Calu3 (cell line): ENCODE measurements at regions not wholly inside any gene's neighbourhood (a gene's known extent, or its start where the extent isn't known, plus 50 kb on each side); places are given as distances from the start of the nearest gene placed in this dataset.

Source experiments
- BruUV-seq: library from RNA; stranded (reverse); fragments of 400-500 nt; replicated peaks from 2 replicates; lab custom pipeline; 2021; lab: Mats Ljungman, UMichigan
- CTCF ChIA-PET: fragments of 300-600 bp; sonication (Branson Sonifier 250); formaldehyde crosslinking; loops from one replicate; lab custom pipeline; 2022; ENCODE audit warnings: antibody characterized with exemption; lab: Charles Lee
- DNase-seq: peaks from one replicate; pipeline ENCODE4 v3.0.0; 2022
- H3K27ac Mint-ChIP-seq: one replicate; pipeline ENCODE4 v1.8.0; 2022; ENCODE audit warnings: mixed read lengths; ENCODE audit not compliant: unreplicated experiment
- H3K27me3 Mint-ChIP-seq: one replicate; pipeline ENCODE4 v1.8.0; 2022; ENCODE audit warnings: mixed read lengths; ENCODE audit not compliant: unreplicated experiment
- H3K36me3 Mint-ChIP-seq: one replicate; pipeline ENCODE4 v1.8.0; 2022; ENCODE audit warnings: mild to moderate bottlenecking, moderate library complexity, mixed read lengths; ENCODE audit not compliant: insufficient read depth, unreplicated experiment
- H3K4me1 Mint-ChIP-seq: one replicate; pipeline ENCODE4 v1.8.0; 2022; ENCODE audit warnings: mild to moderate bottlenecking, low read depth, mixed read lengths; ENCODE audit not compliant: unreplicated experiment
- H3K4me3 Mint-ChIP-seq: one replicate; pipeline ENCODE4 v1.8.0; 2022; ENCODE audit warnings: mild to moderate bottlenecking, low read depth, moderate library complexity, mixed read lengths; ENCODE audit not compliant: unreplicated experiment
- H3K9me3 Mint-ChIP-seq: one replicate; pipeline ENCODE4 v1.8.0; 2022; ENCODE audit warnings: low read depth, mixed read lengths; ENCODE audit not compliant: unreplicated experiment
- intact Hi-C: fragments of 100-400 bp; cut with micrococcal nuclease; formaldehyde crosslinking; loops from one replicate; pipeline ENCODE4 v1.10.0; 2022; ENCODE audit not compliant: unreplicated experiment
- TF ChIP-seq, protein P1 (sequence below): fragments of 200-600 bp; IDR thresholded peaks from one replicate; pipeline ENCODE4 v1.8.0; 2022; ENCODE audit warnings: antibody characterized with exemption; ENCODE audit not compliant: unreplicated experiment

DNA sequence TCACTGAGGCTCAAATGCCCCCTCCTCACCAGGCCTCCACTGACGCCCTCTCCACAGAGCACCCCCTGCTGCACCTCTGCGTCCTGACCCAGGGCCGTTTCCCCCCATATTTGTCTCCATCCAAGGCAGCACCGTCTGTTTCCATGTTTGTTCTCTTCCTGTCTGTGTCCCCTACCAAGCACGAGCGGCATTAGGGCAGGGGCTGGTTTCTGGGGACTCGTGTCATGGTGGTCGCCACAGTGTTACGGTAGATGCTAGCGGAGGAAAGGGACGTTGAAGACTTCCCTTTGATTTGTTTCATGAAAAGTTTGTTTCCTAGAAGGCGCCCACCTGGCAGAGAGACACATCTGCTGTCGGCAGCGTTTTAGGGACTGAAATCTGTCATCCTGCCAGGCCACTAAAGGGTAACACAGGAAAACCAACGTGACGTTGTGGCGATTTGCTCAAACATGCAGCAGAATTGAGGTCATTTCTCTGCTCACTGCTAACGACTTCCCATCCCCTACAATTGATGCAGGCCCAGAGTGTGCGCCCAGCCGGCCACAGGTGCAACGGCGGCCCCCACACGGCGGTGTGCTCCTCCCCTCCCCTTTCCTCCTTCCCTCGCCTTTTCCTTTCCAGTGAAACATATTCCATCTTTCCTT lies 79.3 kb upstream of the IRX4 start:
- no peak overlapping the region for H3K4me3 Mint-ChIP-seq
- intact Hi-C loops: no loop called here
- CTCF ChIA-PET: no interaction called here
- H3K4me1 Mint-ChIP-seq: no peaks in the 10 kb centered on the region
- BruUV-seq: no TSS peak
- no peak for DNase-seq
- TF ChIP-seq, protein P1, sequence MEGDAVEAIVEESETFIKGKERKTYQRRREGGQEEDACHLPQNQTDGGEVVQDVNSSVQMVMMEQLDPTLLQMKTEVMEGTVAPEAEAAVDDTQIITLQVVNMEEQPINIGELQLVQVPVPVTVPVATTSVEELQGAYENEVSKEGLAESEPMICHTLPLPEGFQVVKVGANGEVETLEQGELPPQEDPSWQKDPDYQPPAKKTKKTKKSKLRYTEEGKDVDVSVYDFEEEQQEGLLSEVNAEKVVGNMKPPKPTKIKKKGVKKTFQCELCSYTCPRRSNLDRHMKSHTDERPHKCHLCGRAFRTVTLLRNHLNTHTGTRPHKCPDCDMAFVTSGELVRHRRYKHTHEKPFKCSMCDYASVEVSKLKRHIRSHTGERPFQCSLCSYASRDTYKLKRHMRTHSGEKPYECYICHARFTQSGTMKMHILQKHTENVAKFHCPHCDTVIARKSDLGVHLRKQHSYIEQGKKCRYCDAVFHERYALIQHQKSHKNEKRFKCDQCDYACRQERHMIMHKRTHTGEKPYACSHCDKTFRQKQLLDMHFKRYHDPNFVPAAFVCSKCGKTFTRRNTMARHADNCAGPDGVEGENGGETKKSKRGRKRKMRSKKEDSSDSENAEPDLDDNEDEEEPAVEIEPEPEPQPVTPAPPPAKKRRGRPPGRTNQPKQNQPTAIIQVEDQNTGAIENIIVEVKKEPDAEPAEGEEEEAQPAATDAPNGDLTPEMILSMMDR: no peak
- peaks cover 14% of the 10 kb centered on the region for H3K27me3 Mint-ChIP-seq
- no peaks in the 10 kb centered on the region for H3K36me3 Mint-ChIP-seq
- H3K27ac Mint-ChIP-seq: no peak overlapping the region
- H3K9me3 Mint-ChIP-seq: peaks cover 3% of the 10 kb centered on the region

DNA sequence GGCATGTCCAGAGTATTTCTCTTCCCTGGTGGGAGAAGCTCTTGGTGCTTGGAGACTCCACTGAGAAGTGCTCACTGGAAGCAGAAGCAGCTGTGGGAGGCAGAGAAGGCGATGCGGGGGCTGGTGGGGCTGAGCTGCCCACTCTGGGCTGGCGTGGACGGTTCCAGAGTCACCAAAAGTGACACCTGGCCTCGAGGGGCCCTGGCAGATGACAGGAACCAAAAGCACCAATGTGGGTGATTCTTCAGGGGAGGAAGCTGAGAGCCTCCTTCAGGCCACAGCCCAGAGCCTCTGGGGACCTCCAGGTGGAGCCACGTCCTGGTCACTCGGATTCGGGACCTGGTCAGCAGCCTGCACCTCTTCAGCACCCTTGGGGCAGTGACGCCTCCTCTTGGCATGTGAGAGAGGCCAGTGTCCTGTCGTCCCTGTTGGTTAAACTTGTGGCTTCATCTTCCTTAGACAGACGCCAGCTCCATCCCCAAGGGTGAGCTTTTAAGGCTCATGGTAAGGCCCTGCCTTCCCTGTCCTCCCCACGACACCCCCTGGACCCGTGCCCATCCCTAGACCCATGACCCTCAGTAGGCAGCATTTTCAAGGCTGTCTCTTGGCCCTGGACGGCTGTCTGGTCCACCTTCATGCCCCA lies 78.7 kb upstream of the IRX4 start:
- Mint-ChIP-seq H3K36me3 (no peaks in the 10 kb centered on the region), H3K27me3 (peaks cover 14% of the 10 kb centered on the region), H3K4me3 (no peak overlapping the region), H3K4me1 (no peaks in the 10 kb centered on the region), H3K27ac (no peak overlapping the region), H3K9me3 (peaks cover 3% of the 10 kb centered on the region)
- TF ChIP-seq, protein P1: no peak
- intact Hi-C loops: no loop called here
- CTCF ChIA-PET: interaction anchor here (0.5 kb wide), 1 partner anchor 200 kb away, joined by 3 read pairs; no protein-coding TSS in a partner anchor
- DNase-seq: no peak
- no TSS peak for BruUV-seq

DNA sequence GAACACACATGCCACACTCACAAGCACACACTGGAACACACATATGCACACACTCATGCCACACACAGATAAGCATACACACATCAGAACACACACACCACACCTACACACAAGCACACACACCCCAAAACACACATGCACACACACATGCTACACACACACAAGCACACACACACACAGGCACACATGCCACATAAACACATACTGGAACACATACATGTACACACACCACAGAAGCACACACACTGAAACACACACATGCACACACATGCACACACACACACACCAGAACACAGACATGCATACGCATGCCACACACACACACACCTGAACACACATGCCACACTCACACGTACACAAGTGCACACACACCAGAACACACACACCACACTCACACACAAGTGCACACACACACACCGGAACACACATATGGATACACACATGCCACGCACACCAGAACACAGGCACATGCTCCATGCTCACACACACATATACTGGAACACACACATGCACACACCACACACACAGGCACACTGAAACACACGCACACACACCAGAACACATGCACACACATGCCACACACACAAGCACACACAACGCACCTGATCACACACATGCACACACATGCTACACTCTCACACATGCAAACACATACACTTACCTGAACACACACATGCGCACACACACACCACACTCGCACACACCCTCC lies 78.0 kb upstream of the IRX4 start:
- intact Hi-C loops: no loop called here
- BruUV-seq: no TSS peak
- Mint-ChIP-seq H3K27ac (no peak overlapping the region), H3K4me1 (no peaks in the 10 kb centered on the region), H3K36me3 (no peaks in the 10 kb centered on the region), H3K9me3 (peaks cover 3% of the 10 kb centered on the region), H3K27me3 (peaks cover 19% of the 10 kb centered on the region), H3K4me3 (no peak overlapping the region)
- TF ChIP-seq, protein P1: no peak
- CTCF ChIA-PET: interaction anchor here (0.5 kb wide), 1 partner anchor 199 kb away, joined by 3 read pairs; no protein-coding TSS in a partner anchor
- DNase-seq: no peak

DNA sequence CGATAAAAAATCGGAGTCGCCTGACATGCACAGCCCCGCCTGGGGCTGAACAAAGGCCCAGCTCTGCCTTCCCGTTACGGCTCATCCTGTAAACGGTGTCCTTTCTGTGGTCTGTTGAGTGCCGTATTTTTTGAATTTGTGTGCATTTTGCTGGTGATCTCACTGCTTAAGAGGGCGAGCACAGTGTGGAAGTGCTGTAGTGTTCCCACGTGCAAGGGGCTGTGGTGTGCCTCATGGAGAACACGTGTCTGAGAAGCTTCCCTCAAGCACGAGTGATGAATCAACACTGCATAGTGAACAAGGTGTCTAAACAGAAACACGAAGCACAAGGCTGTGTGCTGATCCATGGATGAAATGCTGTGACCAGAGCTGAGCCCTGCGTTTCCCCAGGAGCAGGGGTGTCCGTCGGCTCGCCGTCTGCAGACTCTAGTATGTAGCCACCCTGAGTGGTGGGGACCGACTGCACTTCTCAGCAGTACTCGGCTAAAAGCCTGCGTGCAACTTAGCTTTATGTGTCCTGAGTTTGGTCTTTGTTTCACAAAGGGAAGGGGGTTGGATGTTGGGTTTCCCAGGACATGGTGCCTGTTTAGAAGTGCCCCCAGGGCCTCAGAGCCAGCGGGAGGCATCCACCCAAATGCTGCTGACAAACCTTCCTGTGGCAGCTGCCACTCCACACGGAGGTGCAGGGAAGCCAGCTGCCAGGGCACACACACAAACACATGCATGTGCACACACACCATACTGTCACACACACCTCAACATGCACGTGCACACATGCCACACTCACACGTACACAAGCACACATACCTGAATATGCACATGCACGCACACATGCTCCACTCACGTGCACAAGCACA lies 77.2 kb upstream of the IRX4 start:
- Mint-ChIP-seq H3K27me3 (peaks cover 27% of the 10 kb centered on the region), H3K27ac (no peak overlapping the region), H3K4me1 (no peaks in the 10 kb centered on the region), H3K4me3 (no peak overlapping the region), H3K9me3 (peaks cover 3% of the 10 kb centered on the region), H3K36me3 (no peaks in the 10 kb centered on the region)
- TF ChIP-seq, protein P1: no peak
- BruUV-seq: no TSS peak
- CTCF ChIA-PET: no interaction called here
- DNase-seq: no peak
- intact Hi-C loops: no loop called here
